ENCODE measurements at regions not wholly inside any gene's neighbourhood (a gene's known extent, or its start where the extent isn't known, plus 50 kb on each side); places are given as distances from the start of the nearest gene placed in this dataset.
A peak's percentile ranks its signal among the peaks of the same experiment; 100 is the strongest.

- Histone ChIP-seq H2AK5ac (ENCODE audit: low read depth, low read length) (no peak overlapping the region), H2BK120ac (replicated peaks; ENCODE audit: low read depth, low read length) (no peak overlapping the region), H3K27ac (ENCODE audit: low read depth, low read length) (no peak overlapping the region), H3K4me1 (replicated peaks in 1 of 4; ENCODE audit: control insufficient read depth in 3 of 4, insufficient read depth in 4 of 4, low read length in 3 of 4) (0 out of 7 replicates have a peak, but pooled peaks cover 0 to 2% (median 0%) of the 10 kb centered on the region in 4 experiments), H3K56ac (replicated peaks; ENCODE audit: insufficient read length, low read depth, low read length) (no peak overlapping the region), H3K4me3 (ENCODE audit: extremely low read depth in 1 of 4, insufficient read depth in 2 of 4, low read depth in 3 of 4, low read length in 4 of 4) (no peak overlapping the region), H2BK5ac (ENCODE audit: low read depth, low read length) (no peak overlapping the region), H3K14ac (ENCODE audit: insufficient read length) (no peak overlapping the region), H3K79me2 (ENCODE audit: control insufficient read depth in 1 of 2, insufficient read depth in 2 of 2, low read length in 2 of 2) (no peaks in the 10 kb centered on the region), H4K91ac (replicated peaks; ENCODE audit: insufficient read length, low read length) (no peak overlapping the region), H3K27me3 (replicated peaks in 1 of 4; ENCODE audit: control insufficient read depth in 3 of 4, extremely low read depth in 1 of 4, insufficient read depth in 3 of 4, low read length in 3 of 4) (no peaks in the 10 kb centered on the region), H2BK20ac (ENCODE audit: low read length) (no peak overlapping the region), H3K18ac (ENCODE audit: extremely low read depth, low read length) (peak overlapping the region; percentile 4; the same call in 1 of the 2 replicates), H3K79me1 (ENCODE audit: low read depth, low read length) (no peaks in the 10 kb centered on the region), H4K8ac (ENCODE audit: extremely low read depth, insufficient read depth, low read length) (no peak overlapping the region), H3K9me3 (ENCODE audit: insufficient read depth in 2 of 2, low read depth in 1 of 2, low read length in 1 of 2) (peaks cover 0 to 8% of the 10 kb centered on the region in 2 experiments; a peak in 1 of 4 replicates), H3K23ac (ENCODE audit: insufficient read length) (no peak overlapping the region), H3K4me2 (ENCODE audit: insufficient read depth in 1 of 2, low read depth in 2 of 2, low read length in 2 of 2) (no peak overlapping the region), H2BK15ac (ENCODE audit: low read length) (no peak overlapping the region), H2BK12ac (ENCODE audit: low read depth, low read length) (peak overlapping the region; percentile 60; the same call in 1 of the 2 replicates), H4K20me1 (replicated peaks in 1 of 2; ENCODE audit: control insufficient read depth in 1 of 2, insufficient read depth in 2 of 2, low read length in 2 of 2) (no peaks in the 10 kb centered on the region), H2AFZ (ENCODE audit: low read length) (no peak overlapping the region), H3K4ac (replicated peaks; ENCODE audit: insufficient read length, low read depth, low read length) (no peak overlapping the region), H3K23me2 (ENCODE audit: low read depth, low read length) (no peaks in the 10 kb centered on the region), H4K5ac (ENCODE audit: insufficient read length, low read depth, low read length) (no peak overlapping the region), H3K36me3 (ENCODE audit: control insufficient read depth in 2 of 4, insufficient read depth in 4 of 4, low read length in 3 of 4) (no peaks in the 10 kb centered on the region), H3K9ac (replicated peaks in 1 of 4; ENCODE audit: extremely low read depth in 1 of 4, low read depth in 3 of 4, low read length in 3 of 4) (no peak overlapping the region)
- no peak for DNase-seq (ENCODE audit: low read depth in 1 of 2, low spot score in 2 of 2)
- TF ChIP-seq YY1 (IDR thresholded peaks at IDR 0.05; ENCODE audit: low read depth, low read length) (0 out of 2 replicates have a peak, but pooled peaks have one; percentile 19), KDM4A (IDR thresholded peaks at IDR 0.05; ENCODE audit: low read depth, low read length, severe bottlenecking) (no peak), MAX (IDR thresholded peaks at IDR 0.05) (no peak), POU5F1 (IDR thresholded peaks at IDR 0.05; ENCODE audit: low read depth, low read length) (peak; percentile 30; the same call in 1 of the 2 replicates), NANOG (IDR thresholded peaks at IDR 0.05; ENCODE audit: insufficient read depth, low read depth, low read length, poor library complexity, severe bottlenecking) (peak; percentile 51)
- no peak for FAIRE-seq
- ChIA-PET CTCF (ENCODE audit: partially characterized antibody) (no interaction called here), POLR2A (ENCODE audit: partially characterized antibody) (no interaction called here)
These were observed 1427.6 kb downstream of the ZPLD1 start for GRCh38 chr3:103862415-103862814.
